ENCODE measurements at regions not wholly inside any gene's neighbourhood (a gene's known extent, or its start where the extent isn't known, plus 50 kb on each side); places are given as distances from the start of the nearest gene placed in this dataset.

DNA sequence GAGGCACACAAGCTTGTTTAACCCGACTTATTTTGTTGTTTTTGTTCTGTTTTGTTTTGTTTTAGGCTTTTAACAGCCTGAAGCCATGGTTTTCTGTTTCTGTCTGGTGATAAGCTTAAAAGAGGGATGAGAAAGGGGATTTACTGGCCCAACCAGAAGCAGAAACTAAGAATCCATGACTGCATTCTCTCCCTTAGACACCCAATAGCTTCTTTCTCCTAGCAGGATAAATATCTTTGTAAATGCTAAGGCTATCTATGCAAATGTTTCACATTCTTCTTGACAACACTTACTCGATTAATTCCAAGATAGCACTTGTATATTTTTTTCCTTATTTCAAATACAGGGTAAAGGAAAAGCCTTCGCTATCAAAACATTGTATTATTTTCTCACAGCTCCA lies 53.7 kb upstream of the SMAD1 start:
- DNase-seq, result no peak

- no peak for DNase-seq
Measured at GRCh38 chr4:145427221-145427620, 54.4 kb upstream of the SMAD1 start.

- no peak for DNase-seq
Measured at GRCh38 chr4:145423017-145423708, 58.5 kb upstream of the SMAD1 start.

DNA sequence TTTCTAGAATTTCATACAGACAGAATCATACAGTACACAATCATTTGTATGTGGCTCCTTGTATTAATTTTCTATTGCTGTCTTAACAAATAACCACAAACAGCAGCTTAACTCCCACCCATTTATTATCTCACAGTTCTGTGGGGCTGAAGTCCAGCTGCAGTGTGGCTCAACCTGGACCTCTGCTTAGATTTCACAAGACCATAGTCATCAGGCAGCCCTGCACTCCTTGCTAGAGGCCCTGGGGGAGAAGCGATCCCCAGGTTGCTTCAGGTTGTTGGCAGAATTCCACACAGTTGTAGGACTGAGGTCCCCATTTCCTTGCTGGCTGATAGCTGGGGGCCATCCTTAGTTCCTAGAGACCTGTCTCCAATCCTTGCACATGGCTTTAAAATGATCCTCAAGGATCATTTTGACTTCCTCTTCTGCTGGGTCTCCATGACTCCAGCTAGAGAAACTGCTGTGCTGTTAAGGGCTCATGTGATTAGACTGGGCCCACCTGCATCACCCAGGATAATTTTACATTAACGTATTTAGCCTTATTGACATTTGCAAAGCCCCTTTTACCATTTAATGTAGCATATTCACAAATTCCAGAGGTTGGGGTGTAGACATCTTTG lies 60.9 kb upstream of the SMAD1 start:
- no peak for DNase-seq

GRCh38 chr4:145418739-145419138 lies 62.9 kb upstream of the SMAD1 start:
- DNase-seq, result no peak

DNA sequence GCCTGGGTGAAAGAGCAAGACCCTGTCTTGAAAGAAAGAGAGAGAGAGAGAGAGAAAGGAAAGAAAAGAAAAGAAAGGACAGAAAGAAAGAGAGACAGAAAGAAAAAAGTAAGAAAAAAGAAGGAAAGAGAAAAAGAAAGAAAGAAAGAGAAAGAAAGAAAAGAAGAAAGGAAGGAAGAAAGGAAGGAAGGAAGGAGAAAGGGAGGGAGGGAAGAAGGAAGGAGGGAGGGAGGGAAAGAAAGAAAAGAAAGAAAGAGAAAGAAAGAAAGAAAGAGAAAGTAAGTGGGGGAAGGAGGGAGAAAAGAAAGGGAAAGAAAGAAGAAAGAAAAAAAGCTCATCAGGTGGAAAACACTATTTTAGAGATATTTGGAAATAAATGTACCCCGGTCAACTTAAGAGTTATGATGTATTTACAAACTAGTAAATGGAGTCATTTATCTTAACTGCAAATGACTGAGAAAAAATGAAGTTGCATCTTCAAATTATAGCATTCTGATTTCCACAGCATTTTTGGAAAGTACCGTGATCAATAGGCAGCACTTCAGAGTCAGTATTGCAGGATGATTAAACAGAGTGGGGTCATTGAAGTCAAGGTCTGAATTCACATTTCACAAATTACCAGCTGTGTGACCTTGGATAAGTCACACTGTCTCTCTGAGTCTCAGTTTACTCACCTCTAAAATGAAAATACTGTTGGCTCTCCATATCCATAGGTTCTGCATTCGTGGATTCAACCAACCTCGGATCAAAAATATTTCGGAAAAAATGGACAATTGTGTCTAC lies 64.1 kb upstream of the SMAD1 start:
- no peak for DNase-seq

GRCh38 chr4:145414841-145415240 lies 66.8 kb upstream of the SMAD1 start:
- no peak for DNase-seq

DNA sequence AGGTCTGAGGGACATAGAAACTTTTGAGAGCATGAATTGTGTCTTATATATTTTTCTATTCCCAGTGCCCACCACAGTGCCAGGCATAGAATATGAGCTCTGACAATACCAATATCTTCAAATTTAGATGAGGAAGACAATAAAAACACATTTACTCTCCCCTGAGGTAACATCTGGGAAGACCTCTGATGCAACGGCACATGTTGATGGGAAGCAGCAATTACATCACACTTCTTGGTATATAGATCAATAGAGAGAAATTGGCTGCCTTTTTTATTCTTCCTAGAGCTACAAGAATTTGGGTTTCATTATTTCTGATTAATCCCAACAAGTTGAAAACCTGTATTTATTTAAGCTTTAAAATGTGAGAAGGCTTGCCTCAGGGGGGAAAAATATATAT lies 67.4 kb upstream of the SMAD1 start:
- DNase-seq, result no peak

DNA sequence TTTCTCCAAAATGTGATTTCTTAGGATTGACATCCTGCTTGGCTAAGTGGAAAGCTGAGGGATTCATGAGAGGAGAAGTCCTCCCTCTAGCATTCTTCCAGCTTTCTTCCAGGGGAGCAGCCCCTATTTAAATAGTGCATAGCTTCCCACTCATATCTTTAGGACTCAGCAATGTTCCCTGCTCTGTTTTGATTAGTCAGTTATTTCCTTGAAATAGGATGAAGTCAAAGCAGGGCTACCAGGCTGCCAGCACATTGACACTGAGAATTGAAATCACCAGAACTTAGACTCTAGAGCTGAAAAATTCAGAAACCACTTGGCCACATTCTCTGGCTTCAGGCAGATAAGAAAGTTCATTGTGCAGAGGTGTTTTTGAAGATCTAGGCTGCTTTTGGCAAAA lies 74.7 kb upstream of the SMAD1 start:
- no peak for DNase-seq

GRCh38 chr4:145404761-145405160 lies 76.9 kb upstream of the SMAD1 start:
- no peak for DNase-seq

GRCh38 chr4:145396581-145396980 lies 85.1 kb upstream of the SMAD1 start:
- DNase-seq, result no peak

DNA sequence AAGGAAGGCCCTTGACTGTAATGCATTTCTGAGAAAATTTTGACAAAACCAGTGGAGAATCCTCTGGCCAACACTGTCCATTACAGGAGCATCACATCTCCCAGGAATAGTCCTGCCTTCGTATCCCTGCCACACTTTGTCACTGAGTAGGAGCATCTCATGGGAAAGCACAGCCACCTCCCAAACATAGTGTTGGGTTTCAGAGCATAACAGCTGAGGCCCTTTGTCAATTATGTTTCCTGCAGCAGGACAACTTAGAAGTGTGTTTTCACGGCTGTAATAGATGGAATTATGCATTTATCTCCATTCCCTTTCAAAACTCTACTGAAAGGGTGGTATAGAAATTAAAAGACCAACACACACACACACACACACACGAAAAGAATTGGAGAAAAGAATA lies 91.1 kb upstream of the SMAD1 start:
- no peak for DNase-seq

DNA sequence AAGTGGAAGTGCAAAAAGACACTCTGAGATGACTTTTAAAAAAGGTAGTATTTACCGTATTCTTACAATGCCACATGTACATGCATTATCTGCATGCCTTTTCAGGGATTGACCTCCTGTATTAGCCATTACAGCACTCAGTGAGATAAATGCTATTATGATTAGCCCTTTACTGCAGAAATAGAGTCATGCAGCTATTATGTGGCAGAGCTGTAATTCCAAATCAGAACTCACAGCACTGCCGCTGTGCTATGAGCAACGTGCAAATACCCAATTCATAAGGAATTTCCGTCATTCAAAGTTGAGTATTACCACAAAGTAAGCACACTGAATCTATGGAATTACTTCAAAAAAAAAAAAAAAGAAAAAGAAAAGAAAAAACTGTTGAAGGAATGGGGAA lies 92.1 kb upstream of the SMAD1 start:
- no peak for DNase-seq

GRCh38 chr4:145388043-145388442 lies 93.6 kb upstream of the SMAD1 start:
- no peak for DNase-seq

DNA sequence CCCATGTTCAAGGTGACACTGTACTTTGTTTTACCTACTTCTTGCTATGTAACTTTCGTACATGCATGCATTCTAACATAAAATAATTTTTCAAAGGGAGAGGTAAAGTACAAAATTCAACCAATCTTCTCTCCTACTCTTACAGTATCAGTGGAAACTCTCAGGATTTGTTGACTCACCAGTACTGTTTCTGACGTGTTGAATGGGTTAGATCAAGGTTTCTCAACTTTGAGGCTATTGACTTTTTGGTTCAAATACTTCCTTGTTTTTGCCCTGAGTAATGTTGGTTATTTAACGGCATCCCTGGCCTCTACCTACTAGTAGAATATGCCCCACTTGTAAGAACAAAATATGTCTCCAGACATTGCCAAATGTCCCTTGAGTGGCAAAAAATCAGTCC lies 94.6 kb upstream of the SMAD1 start:
- DNase-seq, result no peak

DNA sequence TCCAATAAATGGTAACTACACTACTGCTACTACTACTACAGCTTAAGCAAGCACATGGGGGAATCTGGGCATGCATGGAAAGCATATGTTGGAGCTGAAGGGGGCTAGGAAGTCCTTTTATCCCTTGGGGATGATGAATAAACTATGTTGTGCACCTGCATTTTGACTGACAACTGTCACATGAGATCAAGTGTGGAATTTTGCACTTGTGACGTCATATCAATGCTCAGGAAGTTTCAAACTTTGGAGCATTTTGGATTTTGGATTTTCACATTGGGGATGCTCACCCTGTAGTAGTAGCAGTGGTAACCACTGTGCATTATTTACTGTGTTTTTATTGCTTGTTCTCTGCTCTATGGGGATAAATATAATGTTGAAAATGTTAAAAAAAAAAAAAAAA lies 100.5 kb upstream of the SMAD1 start:
- no peak for DNase-seq

DNA sequence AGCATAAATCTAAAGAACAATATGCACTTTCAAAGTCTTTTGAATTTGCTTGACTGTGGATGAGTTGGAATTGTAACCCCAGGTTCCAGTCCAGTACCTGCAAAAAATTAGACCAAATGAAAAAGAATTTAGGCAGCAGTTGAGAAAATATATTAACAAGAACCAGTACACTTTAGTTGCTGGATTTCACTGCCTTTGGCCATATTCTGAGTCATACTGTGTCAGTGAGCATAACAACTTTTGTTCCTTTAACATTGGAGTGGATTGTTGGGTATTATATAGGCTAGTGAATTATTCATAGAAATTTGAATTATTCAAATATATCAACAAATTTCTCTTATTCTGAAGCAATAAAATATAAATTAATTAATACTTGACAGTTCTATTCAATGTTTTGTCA lies 101.5 kb upstream of the SMAD1 start:
- DNase-seq, result no peak

DNA sequence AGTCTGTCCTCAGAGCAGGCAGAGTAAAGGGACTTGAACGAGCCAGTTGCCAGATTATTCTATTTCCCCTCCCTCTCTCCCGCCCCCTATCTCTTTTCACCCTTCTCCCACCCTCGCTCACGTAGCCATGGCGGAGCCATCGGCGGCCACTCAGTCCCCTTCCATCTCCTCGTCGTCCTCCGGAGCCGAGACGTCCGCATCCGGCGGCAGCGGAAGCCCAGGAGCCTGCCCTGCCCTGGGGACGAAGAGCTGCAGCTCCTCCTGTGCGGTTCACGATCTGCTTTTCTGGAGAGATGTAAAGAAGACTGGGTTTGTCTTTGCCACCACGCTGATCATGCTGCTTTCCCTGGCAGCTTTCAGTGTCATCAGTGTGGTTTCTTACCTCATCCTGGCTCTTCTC lies 106.2 kb upstream of the SMAD1 start:
- no peak for DNase-seq

DNA sequence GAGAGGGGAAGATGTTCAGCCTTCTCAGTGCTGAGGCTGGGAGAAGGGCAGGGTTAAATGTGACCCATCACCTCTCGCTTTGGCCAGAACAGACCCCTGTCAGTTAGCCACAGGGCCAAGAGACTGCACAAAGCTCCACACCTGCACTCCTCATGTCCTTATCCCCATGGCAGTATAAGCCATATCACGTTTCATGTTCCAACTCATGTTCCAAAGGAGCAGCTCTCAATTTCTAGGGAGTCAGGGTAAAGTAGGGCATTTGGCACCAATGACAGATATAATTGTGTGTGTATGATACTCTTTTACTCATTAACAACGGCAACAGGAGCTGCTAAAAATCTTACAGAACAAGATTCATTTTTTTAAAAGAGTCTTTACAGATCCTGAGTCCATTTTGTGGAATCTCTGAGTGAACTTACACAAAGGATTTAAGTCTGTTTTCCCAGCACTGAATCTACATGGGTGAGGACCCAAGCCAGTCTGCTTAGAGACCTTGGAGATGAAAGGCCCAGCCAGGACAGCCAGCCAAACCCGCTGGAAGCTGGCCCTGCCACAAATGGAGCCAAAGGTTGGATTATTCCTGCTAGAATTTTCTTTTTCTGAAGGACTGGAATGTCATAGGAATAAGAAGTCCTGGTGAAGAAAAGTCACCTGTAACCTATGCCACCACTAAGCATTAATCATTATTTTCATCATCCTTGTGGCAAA lies 129.1 kb upstream of the SMAD1 start:
- no peak for DNase-seq

GRCh38 chr4:145351922-145352321 lies 129.7 kb upstream of the SMAD1 start:
- no peak for DNase-seq

DNA sequence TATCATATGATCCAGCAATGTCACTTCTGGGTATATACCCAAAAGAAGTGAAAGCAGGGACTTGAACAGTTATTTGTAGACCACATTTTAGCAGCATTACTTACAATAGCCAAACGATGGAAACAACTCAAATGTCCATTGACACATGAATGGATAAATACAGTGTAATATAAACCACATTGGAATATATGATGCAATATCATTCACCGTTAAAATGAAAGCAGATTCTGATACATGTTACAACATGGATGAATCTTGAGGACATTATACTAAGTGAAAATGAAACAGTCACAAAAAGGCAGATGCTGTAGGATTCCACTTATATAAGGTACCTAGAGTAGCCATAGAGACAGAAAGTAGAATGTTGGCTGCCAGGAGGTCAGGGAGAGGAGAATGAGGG lies 130.5 kb upstream of the SMAD1 start:
- no peak for DNase-seq

GRCh38 chr4:145348291-145348690 lies 133.4 kb upstream of the SMAD1 start:
- no peak for DNase-seq

GRCh38 chr4:145347684-145348083 lies 134.0 kb upstream of the SMAD1 start:
- no peak for DNase-seq

GRCh38 chr4:145346081-145346480 lies 135.6 kb upstream of the SMAD1 start:
- no peak for DNase-seq
